Fibroblast of the aortic adventitia (primary cell): ENCODE measurements at regions not wholly inside any gene's neighbourhood (a gene's known extent, or its start where the extent isn't known, plus 50 kb on each side); places are given as distances from the start of the nearest gene placed in this dataset.

ENCODE experiments used
- DNase-seq: peaks from one replicate; pipeline ENCODE4 v3.0.0-alpha.2; 2010; ENCODE audit warnings: low read depth
- H3K4me3 ChIP-seq: 2 replicates; pipeline ENCODE4 v1.5.1; 2011; ENCODE audit warnings: low read depth, mild to moderate bottlenecking, control low read depth, low read length, moderate library complexity
- CTCF ChIP-seq: IDR thresholded peaks from 2 replicates; pipeline ENCODE4 v1.5.1; 2011; ENCODE audit warnings: mild to moderate bottlenecking, low read length, control low read depth, inconsistent platforms; ENCODE audit not compliant: insufficient read depth

GRCh38 chr10:84660450-84661159 lies 332.2 kb downstream of the CCSER2 start:
- no peak for TF ChIP-seq CTCF
- H3K4me3 ChIP-seq: no peak overlapping the region
- no peak for DNase-seq

DNA sequence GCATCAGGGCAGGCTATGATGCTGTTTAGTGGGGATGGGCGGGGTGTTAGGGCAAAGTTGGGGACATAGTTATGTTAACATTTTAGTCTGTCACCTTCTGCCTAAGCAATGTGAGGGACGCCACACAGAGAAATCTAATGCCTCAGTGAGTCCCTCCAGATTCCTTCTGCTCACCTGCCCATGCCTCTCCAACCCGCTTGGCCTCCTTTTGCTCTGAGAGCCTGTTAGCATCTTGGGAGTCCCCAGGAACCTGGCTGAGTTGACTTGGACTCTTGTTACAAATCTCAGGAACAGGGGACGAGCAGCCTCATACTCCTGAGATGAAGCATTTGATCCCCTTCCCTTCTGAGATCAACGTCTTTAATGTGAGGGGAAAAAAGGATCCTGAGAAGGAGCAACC lies 336.8 kb downstream of the CCSER2 start:
- no peak overlapping the region for H3K4me3 ChIP-seq
- TF ChIP-seq CTCF: no peak
- DNase-seq: no peak

GRCh38 chr10:84665883-84666463 lies 337.6 kb downstream of the CCSER2 start:
- H3K4me3 ChIP-seq: no peak overlapping the region
- no peak for DNase-seq
- no peak for TF ChIP-seq CTCF

DNA sequence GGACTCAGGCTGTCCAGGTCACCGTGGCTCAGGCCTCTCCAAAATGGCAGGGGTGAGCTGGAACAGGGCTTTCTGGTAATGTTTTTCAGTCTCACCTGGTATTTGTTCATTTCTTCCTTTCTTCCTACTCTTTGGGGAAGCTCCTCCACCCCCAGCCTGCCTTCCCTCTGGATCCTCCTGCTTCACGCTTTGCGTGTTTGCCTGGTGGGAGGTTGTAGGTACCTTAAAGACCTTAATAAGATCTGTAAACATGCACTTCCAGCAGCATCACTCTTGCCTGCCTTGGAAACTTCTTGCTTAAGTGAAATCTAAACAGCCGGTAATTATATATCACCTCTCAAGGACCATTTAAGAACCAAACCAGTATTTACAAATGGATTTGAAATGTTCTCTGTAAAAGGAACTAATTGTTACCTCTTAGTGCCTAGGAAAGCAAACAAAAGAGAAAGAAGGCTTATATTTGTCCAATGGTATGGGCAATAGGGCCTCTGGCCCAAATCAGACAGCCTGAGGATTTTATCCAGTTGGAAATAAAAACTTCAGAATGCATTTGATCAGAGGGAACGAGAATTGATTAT lies 339.9 kb downstream of the CCSER2 start:
- no peak overlapping the region for H3K4me3 ChIP-seq
- no peak for DNase-seq
- TF ChIP-seq CTCF: no peak

DNA sequence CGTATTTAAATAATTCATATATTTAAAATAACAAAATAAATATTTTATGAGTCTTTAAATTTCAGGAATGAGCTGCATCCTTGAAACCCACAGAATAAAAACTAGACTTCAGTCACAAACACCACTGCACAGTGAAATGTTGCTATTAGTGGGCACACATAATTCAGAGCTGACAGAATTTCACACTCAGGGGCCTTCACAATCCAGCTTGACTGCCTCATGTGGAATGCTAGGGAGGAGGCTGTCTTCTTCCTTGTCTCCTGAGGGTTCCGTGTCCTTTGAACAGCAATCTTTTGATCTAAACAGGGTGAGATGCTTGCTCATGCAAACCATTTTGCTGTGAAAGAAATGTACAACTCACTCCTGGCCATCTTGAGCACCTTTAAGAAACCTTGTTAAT lies 346.7 kb downstream of the CCSER2 start:
- DNase-seq: no peak
- no peak for TF ChIP-seq CTCF
- H3K4me3 ChIP-seq: no peak overlapping the region

DNA sequence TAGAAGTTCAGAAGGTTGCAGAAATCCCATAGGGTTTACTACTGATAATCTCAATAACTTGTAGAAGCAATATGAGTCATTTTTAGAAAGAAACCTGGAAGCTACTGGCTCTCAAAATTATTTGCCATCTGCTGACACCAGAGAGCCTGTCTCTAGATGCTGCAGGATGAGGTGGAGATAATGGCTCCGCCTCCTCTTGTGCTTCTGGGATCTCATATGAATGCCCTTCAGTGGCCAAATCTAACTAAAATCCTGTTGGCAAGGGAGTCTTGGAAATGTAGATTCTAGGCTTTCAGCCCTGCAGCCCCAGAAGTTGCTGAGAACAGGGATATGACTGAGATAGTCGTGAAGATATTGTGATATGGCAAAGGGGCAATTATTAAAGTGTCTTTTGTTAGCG lies 348.1 kb downstream of the CCSER2 start:
- no peak for TF ChIP-seq CTCF

More for the DNA sequence above, 348.1 kb downstream of the CCSER2 start:
- no peak overlapping the region for H3K4me3 ChIP-seq
- DNase-seq: no peak
